ENCODE measurements at regions not wholly inside any gene's neighbourhood (a gene's known extent, or its start where the extent isn't known, plus 50 kb on each side); places are given as distances from the start of the nearest gene placed in this dataset.

DNA sequence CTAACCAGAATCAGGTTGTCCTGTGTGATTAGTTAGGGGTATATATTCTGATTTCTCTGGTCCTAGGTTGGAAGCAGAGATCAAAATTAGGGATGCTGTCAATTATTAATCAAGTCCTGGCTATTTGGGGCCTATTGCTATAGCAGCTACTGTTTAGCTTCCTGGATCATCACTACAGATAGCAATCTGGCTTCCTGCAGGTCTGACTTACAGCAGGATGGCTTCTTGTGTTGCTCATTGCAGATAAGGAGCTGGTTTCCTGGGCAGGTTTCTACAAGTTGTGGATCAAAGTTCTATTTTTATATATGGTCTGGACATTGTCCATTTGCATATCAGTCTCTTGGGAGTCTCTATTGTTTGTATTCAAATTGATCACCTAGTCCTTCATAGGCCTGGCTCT, 57.7 kb upstream of the C4orf54 start:
- DNase-seq (ENCODE audit: low read depth) = peak; percentile 57
- no peak overlapping the region for H3K4me3 ChIP-seq (ENCODE audit: low read length)
- TF ChIP-seq CTCF (IDR thresholded peaks at IDR 0.05; ENCODE audit: insufficient read depth, low read depth, low read length, missing control alignments) = no peak

- TF ChIP-seq CTCF (IDR thresholded peaks at IDR 0.05; ENCODE audit: insufficient read depth, low read depth, low read length, missing control alignments) = no peak
- no peak for DNase-seq (ENCODE audit: low read depth)
- no peak overlapping the region for H3K4me3 ChIP-seq (ENCODE audit: low read length)
Observed at GRCh38 chr4:99714179-99714578, 56.6 kb upstream of the C4orf54 start.

DNA sequence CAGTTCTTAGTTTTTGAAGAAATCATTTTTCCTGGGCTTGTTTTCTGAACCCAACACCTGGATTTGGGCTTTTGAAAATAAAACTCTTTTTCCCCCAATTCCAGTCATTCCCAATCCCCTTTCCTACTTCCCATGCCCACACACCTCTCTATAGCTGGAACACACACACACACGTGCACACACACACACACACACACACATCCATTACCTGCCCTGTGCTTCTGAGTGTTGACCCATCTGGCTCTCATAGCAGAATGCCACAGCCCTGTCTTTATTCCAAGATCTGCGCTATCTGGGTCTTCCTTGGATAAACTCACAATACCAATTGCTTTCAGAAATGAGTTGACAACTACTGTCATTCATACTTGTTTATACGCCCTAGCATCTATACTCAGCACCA, 54.9 kb upstream of the C4orf54 start:
- no peak for DNase-seq (ENCODE audit: low read depth)
- no peak for TF ChIP-seq CTCF (IDR thresholded peaks at IDR 0.05; ENCODE audit: insufficient read depth, low read depth, low read length, missing control alignments)
- no peak overlapping the region for H3K4me3 ChIP-seq (ENCODE audit: low read length)

DNA sequence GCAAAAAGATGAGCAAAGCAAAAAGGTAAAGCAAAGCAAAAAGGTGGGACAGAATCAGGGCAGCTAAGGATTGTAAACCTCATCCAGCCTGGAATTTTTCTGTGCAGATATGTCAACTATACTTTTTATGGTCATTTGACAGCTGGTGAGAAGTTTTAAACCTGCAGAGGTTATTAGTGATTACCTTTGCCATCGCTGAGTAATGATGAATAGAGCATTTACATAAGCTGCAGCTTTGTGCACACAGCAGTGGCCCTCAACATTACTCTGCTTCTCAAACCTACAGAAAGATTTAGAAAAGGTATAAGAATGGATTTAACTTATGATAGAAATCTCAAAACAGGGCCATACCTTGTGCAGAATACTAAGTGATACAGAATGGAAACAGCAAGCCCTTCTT, 54.5 kb upstream of the C4orf54 start:
- no peak for TF ChIP-seq CTCF (IDR thresholded peaks at IDR 0.05; ENCODE audit: insufficient read depth, low read depth, low read length, missing control alignments)
- DNase-seq (ENCODE audit: low read depth) = no peak
- H3K4me3 ChIP-seq (ENCODE audit: low read length) = no peak overlapping the region

GRCh38 chr4:99711657-99712056, 54.0 kb upstream of the C4orf54 start:
- peak; percentile 66 for DNase-seq (ENCODE audit: low read depth)
- TF ChIP-seq CTCF (IDR thresholded peaks at IDR 0.05; ENCODE audit: insufficient read depth, low read depth, low read length, missing control alignments) = no peak
- no peak overlapping the region for H3K4me3 ChIP-seq (ENCODE audit: low read length)

DNA sequence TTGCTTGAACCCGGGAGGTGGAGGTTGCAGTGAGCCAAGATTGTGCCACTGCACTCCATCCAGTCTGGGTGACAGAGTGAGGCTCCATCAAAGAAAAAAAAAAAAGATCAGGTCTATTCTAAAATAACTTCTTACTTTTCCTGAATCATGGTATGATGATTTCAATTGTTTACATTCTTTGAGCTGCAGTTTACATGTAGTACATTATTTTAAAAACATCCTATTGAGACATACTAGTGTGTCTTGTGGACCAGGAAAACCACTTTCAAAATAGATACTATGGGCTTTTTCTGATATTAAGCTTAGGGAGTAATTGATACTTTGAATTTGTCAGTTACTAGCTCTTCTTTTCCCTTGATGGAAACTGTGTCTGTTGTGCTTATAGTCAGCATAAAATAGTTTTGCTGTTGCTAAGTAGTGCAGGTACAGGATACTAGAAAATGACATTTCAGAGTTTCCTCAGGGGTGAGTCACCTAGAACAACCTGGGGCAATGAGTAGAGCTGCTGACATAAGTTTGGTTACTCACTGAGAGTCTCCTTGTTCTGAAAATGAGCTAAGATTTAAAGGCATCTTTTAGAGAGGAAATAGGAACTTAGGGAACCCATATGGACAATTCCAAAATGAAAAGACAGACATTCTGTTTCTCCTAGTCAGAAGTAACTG, 53.2 kb upstream of the C4orf54 start:
- no peak overlapping the region for H3K4me3 ChIP-seq (ENCODE audit: low read length)
- DNase-seq (ENCODE audit: low read depth) = peak; percentile 96
- no peak for TF ChIP-seq CTCF (IDR thresholded peaks at IDR 0.05; ENCODE audit: insufficient read depth, low read depth, low read length, missing control alignments)

DNA sequence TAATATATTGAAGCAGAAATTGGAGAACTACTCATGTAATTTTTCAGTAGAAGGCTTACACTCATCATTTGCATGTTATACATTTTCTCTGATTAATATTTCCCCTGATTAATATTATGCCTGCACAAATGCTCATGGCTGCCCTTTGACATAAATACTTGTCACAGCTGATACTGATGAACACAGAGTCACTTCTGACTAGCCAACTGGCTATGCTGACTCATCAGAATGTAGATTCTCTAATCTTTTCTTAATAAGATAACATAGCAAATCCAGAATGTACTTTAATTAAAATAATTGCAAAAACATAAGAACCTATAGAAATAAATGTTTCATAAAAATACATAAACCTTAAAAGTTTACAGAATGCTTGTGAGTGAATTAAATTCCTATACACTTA, 52.4 kb upstream of the C4orf54 start:
- DNase-seq (ENCODE audit: low read depth) = peak; percentile 63
- TF ChIP-seq CTCF (IDR thresholded peaks at IDR 0.05; ENCODE audit: insufficient read depth, low read depth, low read length, missing control alignments) = no peak
- no peak overlapping the region for H3K4me3 ChIP-seq (ENCODE audit: low read length)
